ENCODE measurements at regions not wholly inside any gene's neighbourhood (a gene's known extent, or its start where the extent isn't known, plus 50 kb on each side); places are given as distances from the start of the nearest gene placed in this dataset.
"Not testable (repeated sequence)": the region's sequence is repeated elsewhere in the genome, so short reads cannot be mapped to it uniquely, and the experiment has no call there.

GRCh38 chr4:53712408-53713020 is 121.2 kb upstream of the LNX1 start:
- no peak for DNase-seq

GRCh38 chr4:53711926-53712325 is 120.6 kb upstream of the LNX1 start:
- DNase-seq = no peak

- DNase-seq = no peak
Observed at GRCh38 chr4:53709693-53710092, 118.4 kb upstream of the LNX1 start.

- DNase-seq = no peak
Observed at GRCh38 chr4:53707491-53707890, 116.2 kb upstream of the LNX1 start.

GRCh38 chr4:53706422-53707032 is 115.2 kb upstream of the LNX1 start:
- no peak for DNase-seq

GRCh38 chr4:53705972-53706371 is 114.7 kb upstream of the LNX1 start:
- DNase-seq = no peak

GRCh38 chr4:53705151-53705764 is 114.0 kb upstream of the LNX1 start:
- no peak for DNase-seq

GRCh38 chr4:53704329-53704728 is 113.0 kb upstream of the LNX1 start:
- no peak for DNase-seq

- no peak for DNase-seq
Observed at GRCh38 chr4:53703267-53703655, 112.0 kb upstream of the LNX1 start.

- DNase-seq = peak in 1 of 5 donors; percentile 4
Observed at GRCh38 chr4:53702334-53703266, 111.3 kb upstream of the LNX1 start.

GRCh38 chr4:53701260-53701659 is 110.0 kb upstream of the LNX1 start:
- not testable (repeated sequence) for DNase-seq

GRCh38 chr4:53699310-53699709 is 108.0 kb upstream of the LNX1 start:
- not testable (repeated sequence) for DNase-seq

GRCh38 chr4:53697016-53697685 is 105.9 kb upstream of the LNX1 start:
- no peak for DNase-seq

GRCh38 chr4:53695540-53696463 is 104.5 kb upstream of the LNX1 start:
- no peak for DNase-seq

GRCh38 chr4:53694666-53695065 is 103.4 kb upstream of the LNX1 start:
- DNase-seq = no peak

GRCh38 chr4:53693909-53694308 is 102.6 kb upstream of the LNX1 start:
- DNase-seq = no peak

- DNase-seq = no peak
Observed at GRCh38 chr4:53693408-53693807, 102.1 kb upstream of the LNX1 start.

- DNase-seq = peak in 1 of 5 donors; percentile 23
Observed at GRCh38 chr4:53688186-53688790, 97.0 kb upstream of the LNX1 start.

- DNase-seq = no peak
Observed at GRCh38 chr4:53686521-53686920, 95.2 kb upstream of the LNX1 start.

- no peak for DNase-seq
Observed at GRCh38 chr4:53684136-53685130, 93.1 kb upstream of the LNX1 start.
